ENCODE measurements at regions not wholly inside any gene's neighbourhood (a gene's known extent, or its start where the extent isn't known, plus 50 kb on each side); places are given as distances from the start of the nearest gene placed in this dataset.

DNA sequence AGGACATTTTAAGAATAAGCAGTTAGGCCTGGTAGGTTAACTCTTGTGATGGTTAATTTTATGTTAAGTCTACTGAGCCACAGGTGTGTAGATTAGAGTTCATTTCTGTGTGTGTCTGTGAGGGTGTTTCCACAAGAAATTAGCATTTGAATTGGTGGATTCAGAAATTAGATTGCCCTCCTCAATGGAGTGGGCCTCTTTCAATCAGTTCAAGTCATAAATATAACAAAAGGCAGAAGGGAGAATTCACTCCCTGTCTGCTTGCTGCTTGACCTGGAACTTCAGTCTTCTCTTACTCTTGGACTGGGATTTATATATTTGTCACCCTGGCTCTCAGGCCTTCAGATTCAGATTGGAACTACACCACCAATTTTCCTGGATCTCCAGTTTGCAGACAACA, 55.3 kb upstream of the POM121L12 start:
- DNase-seq (ENCODE audit: low read depth): no peak

DNA sequence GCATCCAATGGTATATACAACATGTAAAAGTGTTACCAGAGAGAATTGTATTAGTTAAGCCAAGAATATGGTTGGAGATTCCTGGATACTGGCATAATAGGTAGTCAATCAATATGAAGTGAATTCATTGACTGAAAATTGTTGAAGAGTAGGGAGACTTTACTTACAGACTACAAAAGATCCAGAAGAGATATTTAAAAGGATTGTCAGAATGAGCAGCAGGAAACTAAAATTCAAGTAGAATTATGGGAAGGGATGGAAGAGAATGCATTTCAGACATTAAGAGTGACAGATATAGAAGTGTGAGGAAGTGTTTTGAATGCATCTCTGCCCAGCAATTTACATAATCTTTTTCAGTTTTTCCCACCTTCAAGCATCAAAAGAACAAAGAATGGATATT, 62.3 kb upstream of the POM121L12 start:
- DNase-seq (ENCODE audit: low read depth): no peak

DNA sequence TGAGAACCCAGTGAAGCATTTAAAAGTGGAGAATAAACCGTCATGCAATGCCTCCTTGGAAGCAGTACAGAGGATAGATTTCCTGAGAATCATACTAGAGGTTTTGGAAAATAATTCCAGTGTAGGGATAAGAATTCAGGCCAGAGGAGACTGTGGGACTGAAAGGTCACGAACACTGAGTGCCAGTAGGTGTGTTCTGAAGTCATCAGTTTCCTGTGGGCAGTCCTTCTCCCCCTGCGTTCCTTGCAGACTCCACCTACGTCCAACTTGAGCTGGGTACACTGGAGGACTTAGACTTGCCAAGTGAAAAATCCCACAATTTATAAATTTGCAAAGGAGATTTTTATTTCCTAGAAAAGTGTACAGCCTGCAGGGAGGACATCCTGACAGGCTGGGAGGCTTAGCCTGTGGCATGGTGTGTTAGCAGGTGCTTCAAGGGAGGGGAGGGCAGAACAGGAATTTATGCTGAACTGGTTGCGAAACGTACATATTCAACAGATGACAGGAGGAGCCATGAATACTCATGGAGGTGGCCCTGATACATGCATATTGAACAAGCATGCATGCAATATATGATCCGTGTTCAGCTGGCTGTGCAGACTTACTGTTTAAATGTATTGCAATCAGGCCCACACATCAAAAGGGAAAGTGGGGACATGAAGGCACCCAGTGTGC, 72.9 kb upstream of the POM121L12 start:
- DNase-seq (ENCODE audit: low read depth): peak; percentile 43

DNA sequence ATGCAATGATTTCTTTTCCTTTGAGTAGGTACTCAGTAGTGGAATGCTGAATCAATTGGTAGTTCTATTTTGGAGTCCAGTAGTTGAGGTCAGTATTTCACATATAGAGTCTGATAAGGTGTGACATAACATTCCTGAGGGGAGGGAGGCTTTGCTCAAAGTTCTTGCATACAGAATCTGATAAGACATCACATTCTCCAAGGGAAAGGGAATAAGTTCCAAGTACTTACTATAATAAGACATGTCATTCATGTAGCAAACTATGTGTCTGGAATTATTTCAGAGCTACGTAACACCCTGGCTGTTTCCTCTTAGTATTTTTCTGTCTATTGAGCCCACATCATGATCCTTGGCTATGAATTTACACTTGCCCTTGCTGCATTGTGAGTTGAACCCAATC, 74.3 kb upstream of the POM121L12 start:
- DNase-seq (ENCODE audit: low read depth): no peak

- no peak for DNase-seq (ENCODE audit: low read depth)
Observed at GRCh38 chr7:52959878-52960660, 75.4 kb upstream of the POM121L12 start.

DNA sequence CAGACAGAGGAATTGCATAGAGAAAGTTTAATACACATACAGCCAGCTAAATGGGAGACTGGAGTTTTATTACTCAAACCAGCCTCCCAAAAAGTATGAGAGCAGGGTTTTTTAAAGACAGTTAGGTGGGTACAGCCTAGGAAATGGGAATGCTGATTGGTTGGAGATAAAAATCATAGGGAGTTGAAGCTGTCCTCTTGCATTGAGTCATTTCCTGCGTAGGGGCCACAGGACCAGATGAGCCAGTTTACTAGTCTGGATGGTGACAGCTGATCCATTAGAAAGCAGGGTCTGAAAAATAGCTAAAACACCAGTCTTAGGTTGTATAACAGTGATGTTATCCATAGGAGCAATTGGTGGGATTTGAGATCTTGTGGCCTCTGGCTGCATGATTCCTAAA, 76.1 kb upstream of the POM121L12 start:
- DNase-seq (ENCODE audit: low read depth): no peak

DNA sequence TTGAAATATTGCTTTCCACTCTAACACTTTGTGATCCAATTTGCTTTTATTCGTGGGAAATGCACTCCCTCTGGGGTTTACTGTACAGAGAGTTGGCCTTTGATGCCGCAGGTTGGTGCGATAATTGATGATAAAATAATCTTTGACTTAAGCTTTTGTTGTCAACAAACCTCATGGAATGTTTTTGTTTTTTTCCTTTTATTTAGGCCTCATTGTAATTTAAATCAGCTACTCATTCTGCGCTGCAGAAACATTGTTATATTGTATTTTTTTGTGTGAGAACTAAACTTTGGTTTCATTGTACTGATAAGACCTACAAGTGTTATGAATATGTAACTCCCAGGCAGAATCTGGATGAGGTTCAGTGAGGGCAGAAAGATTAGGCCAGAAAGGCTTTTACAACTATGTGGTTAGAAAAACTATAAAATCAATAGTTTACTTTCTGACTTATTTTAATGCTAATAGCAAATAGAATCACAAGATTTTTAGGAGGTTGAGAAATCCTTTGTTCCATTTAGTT, 76.8 kb upstream of the POM121L12 start:
- DNase-seq (ENCODE audit: low read depth): no peak

- peak; percentile 39 for DNase-seq (ENCODE audit: low read depth)
Observed at GRCh38 chr7:52956379-52956915, 79.0 kb upstream of the POM121L12 start.

DNA sequence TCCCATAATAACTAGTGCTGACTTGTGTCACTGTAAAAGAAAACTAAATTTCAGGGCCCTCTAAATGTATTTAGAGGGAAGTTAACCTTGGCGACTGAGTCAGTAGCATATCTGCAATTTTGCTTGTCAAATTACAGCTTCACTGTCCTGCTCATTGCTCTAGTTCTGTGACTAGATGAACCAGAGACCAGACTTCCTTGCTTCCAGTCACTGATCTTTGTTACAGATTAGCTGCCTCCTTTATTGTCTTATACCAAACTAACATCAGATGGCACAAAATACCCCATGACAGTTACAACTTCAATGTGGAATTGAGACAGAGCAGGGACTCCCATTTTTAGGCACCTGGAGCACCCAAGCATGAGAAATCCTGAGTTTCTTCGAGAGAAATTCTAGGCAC, 79.9 kb upstream of the POM121L12 start:
- no peak for DNase-seq (ENCODE audit: low read depth)

GRCh38 chr7:52944921-52945320, 90.5 kb upstream of the POM121L12 start:
- DNase-seq (ENCODE audit: low read depth): peak; percentile 89

GRCh38 chr7:52940481-52940880, 95.0 kb upstream of the POM121L12 start:
- peak; percentile 14 for DNase-seq (ENCODE audit: low read depth)

- DNase-seq (ENCODE audit: low read depth): no peak
Observed at GRCh38 chr7:52938455-52939133, 96.8 kb upstream of the POM121L12 start.

GRCh38 chr7:52936750-52937149, 98.7 kb upstream of the POM121L12 start:
- DNase-seq (ENCODE audit: low read depth): no peak

DNA sequence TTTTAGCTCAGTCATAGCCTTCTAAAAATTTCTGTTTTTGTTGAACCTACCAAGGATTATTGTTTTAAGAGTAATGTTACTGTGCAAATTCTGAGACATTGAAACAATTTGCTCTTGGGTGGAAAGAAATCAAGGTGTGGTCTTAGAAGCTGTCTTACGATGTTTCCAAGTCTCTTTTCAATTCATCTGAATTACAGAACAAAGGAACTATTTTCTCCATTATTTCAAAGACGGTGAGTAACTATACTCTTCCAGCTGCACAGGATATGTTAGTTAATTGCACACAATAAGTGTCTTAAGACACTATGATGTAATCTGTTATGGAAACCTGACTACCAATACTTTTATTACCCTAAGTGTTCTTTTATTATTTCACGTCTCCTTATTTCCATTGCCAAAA, 106.8 kb upstream of the POM121L12 start:
- DNase-seq (ENCODE audit: low read depth): peak; percentile 7

GRCh38 chr7:52925332-52925731, 110.1 kb upstream of the POM121L12 start:
- DNase-seq (ENCODE audit: low read depth): no peak

DNA sequence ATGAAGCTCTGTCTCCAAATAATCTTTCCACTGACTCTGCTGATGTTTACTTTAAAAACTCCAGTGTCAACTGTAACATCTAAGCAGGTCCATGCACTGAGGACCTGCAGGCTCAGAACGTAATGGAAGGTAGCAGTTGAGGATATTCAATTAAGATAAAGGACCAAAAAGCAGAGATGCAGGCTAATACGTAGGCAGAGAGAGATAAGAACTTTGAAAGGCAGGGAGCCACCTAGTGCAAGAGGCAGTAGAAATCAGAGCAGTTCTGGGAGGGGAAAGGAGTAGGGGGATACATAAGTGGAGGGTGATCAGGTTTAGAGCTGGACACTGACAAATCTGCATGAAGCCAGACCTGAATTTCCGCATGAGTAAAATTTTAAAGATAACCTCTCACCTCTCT, 114.5 kb upstream of the POM121L12 start:
- DNase-seq (ENCODE audit: low read depth): no peak

DNA sequence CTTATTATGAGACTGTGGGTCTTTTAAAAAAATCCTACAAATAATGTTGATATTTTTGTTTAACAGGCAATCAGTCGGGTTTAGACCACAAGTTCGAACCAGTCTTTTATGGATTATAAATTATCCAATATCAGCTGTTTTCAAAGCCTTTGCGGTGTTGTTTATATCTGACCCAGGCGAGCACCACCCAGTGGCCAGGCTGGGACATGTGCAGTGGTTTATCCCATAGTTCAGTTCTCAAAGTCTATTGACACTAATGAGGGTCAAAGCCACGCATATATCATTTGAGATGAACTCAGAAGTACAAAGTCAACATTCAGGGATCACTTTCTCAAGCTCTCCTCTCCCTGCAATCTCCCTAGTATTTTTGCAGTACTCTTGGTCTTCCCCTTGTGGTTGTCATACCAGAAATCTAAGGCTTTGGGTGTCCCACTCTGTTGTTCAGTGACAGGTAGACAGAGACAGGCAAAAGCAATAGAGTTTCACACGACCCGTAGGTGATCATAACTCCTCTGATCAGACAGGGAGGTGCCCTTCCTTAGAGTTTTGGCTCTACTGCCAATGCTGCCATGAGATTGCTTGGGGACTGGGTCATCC, 117.4 kb upstream of the POM121L12 start:
- DNase-seq (ENCODE audit: low read depth): no peak

DNA sequence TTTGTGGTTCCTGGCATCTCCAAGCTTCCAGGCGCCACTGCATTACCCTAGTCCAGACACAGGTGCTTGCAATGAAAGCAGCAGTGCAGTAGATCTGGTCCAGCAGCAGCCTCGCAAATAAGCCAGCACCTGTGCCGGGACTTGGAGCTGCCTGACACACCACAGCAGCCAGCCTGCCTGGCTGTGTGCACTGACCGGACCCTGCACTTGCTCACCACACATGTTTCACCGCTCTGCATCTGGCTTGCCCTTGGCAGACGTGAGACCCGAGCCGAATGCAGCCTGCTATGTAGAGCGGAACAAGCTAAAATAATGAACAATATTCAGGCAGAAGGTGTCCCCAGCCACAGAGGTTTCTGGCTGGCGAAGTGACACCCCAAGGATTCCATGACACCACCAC, 123.6 kb upstream of the POM121L12 start:
- DNase-seq (ENCODE audit: low read depth): no peak

DNA sequence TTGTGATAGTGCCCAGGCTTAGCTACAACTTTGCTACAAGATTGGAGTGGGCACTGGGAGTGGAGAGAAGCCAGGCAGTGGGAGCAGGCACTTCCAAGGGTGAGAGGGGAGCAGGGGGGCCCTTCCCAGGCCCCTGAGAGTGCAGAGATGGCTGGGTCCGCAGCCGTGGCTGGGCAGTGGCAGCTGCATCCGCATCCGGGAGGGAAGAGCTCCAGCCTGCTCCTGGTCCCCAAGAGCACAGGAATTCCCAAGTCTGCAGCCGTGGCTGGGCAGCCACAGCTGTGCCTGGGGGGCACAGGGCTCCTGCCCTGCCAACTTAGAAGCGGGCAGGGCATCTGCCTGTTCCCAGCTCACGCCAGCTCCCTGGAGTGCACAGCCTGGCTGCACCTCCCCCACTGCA, 124.1 kb upstream of the POM121L12 start:
- DNase-seq (ENCODE audit: low read depth): no peak

GRCh38 chr7:52909935-52910334, 125.5 kb upstream of the POM121L12 start:
- DNase-seq (ENCODE audit: low read depth): no peak

DNA sequence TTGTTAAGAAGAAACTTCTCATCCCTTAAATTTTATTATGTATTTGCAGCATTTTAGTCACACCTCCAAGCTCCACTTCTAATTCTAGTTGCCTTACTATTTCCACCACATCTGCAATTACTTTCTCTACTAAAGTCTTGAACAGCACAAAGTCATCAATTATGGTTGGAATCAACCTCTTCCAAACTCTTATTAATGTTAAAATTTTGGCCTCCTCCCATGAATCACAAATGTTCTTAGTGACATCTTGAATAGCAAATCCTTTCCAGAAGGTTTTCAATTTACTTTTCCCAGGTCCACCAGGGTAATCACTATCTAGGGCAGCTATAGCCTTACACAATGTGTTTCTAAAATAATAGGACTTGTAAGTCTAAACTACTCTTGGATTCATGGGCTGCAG, 126.3 kb upstream of the POM121L12 start:
- no peak for DNase-seq (ENCODE audit: low read depth)

DNA sequence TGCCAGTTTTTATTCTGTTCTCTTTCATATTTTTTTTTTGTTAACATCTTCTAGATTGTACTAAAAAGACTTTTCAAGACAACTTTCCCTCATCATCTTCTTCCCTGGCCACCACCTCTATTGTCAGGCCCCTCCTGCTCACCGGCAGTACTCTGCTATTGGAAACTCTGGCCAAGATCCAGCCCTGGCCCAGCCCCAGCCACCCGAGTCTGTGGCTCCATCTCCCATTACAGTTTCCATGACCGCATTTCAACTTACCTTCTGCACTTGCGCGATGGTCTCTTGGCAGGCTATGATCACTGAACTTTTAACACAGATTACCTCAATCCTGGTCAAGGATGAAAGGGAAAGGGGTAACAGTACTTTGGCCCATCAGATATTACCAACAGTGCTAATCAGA, 137.7 kb upstream of the POM121L12 start:
- no peak for DNase-seq (ENCODE audit: low read depth)

Measured in renal cortical epithelial cell (primary cell).